IMR-90 (cell line): ENCODE measurements at regions not wholly inside any gene's neighbourhood (a gene's known extent, or its start where the extent isn't known, plus 50 kb on each side); places are given as distances from the start of the nearest gene placed in this dataset.

Experiments
- ATAC-seq: fragments of 200-7000 bp; cut with Tn5 transposase; 2 replicates; pipeline ENCODE4 v1.9.1; 2020; ENCODE audit warnings: low read depth, mild to moderate bottlenecking, moderate library complexity
- BruUV-seq: library from RNA; stranded (reverse); fragments of 400-500 nt; replicated peaks from 2 replicates; lab custom pipeline; 2021; lab: Mats Ljungman, UMichigan
- CTCF ChIA-PET: fragments of 300-600 bp; formaldehyde crosslinking; extraction: SDS; loops from one replicate; lab custom pipeline; 2021; ENCODE audit warnings: antibody characterized with exemption; lab: Yijun Ruan, JAX
- POLR2A ChIA-PET: fragments of 300-600 bp; sonication (Branson Sonifier 250); formaldehyde crosslinking; loops from one replicate; lab custom pipeline; 2022; ENCODE audit warnings: antibody characterized with exemption; ENCODE audit not compliant: unreplicated experiment; lab: Charles Lee
- DNase-seq: peaks from one replicate; pipeline ENCODE4 v3.0.0; 2013
- H2AFZ ChIP-seq: replicated peaks from 2 replicates; pipeline ENCODE3; 2013; ENCODE audit warnings: low read length, mild to moderate bottlenecking; ENCODE audit not compliant: poor library complexity
- H2AK5ac ChIP-seq: 2 replicates; pipeline ENCODE4 v1.6.1; 2013; ENCODE audit warnings: low read depth, low read length, inconsistent platforms
- H2AK9ac ChIP-seq: replicated peaks from 2 replicates; pipeline ENCODE3; 2013; ENCODE audit warnings: mild to moderate bottlenecking, low read depth, low read length, moderate library complexity; ENCODE audit not compliant: poor library complexity
- H2BK120ac ChIP-seq: 2 replicates; pipeline ENCODE4 v1.6.1; 2013; ENCODE audit warnings: low read depth, low read length, inconsistent platforms
- H2BK15ac ChIP-seq: 3 replicates; pipeline ENCODE4 v1.6.1; 2013; ENCODE audit warnings: low read depth, low read length, inconsistent platforms
- H2BK20ac ChIP-seq: 2 replicates; pipeline ENCODE4 v1.6.1; 2013; ENCODE audit warnings: low read depth, mild to moderate bottlenecking, inconsistent platforms, low read length, moderate library complexity
- H2BK5ac ChIP-seq: 2 replicates; pipeline ENCODE4 v1.6.1; 2013; ENCODE audit warnings: mild to moderate bottlenecking, low read depth, low read length, inconsistent platforms; ENCODE audit not compliant: poor library complexity, severe bottlenecking
- H3K14ac ChIP-seq: replicated peaks from 2 replicates; pipeline ENCODE4 v1.6.1; 2013; ENCODE audit warnings: low read depth, low read length, inconsistent platforms
- H3K18ac ChIP-seq: 2 replicates; pipeline ENCODE4 v1.6.1; 2013; ENCODE audit warnings: low read depth, low read length, control low read depth
- H3K23ac ChIP-seq: 2 replicates; pipeline ENCODE4 v1.6.1; 2013; ENCODE audit warnings: low read depth, low read length, inconsistent platforms
- H3K27ac ChIP-seq: 2 replicates; pipeline ENCODE4 v1.5.1; 2013; ENCODE audit warnings: mild to moderate bottlenecking, control low read depth, low read length; ENCODE audit not compliant: insufficient read depth
- H3K27me3 ChIP-seq: 2 replicates; pipeline ENCODE4 v1.6.1; 2013; ENCODE audit warnings: low read length; ENCODE audit not compliant: control insufficient read depth, insufficient read depth
- H3K36me3 ChIP-seq: 2 replicates; pipeline ENCODE4 v1.6.1; 2013; ENCODE audit warnings: low read length, mixed read lengths; ENCODE audit not compliant: control insufficient read depth, insufficient read depth
- H3K4ac ChIP-seq: 2 replicates; pipeline ENCODE4 v1.6.1; 2013; ENCODE audit warnings: low read depth, low read length, inconsistent platforms
- H3K4me1 ChIP-seq: 2 replicates; pipeline ENCODE4 v1.6.1; 2013; ENCODE audit warnings: low read length, mixed read lengths; ENCODE audit not compliant: control insufficient read depth, insufficient read depth
- H3K4me2 ChIP-seq: 2 replicates; pipeline ENCODE4 v1.6.1; 2013; ENCODE audit warnings: low read depth, mild to moderate bottlenecking, control low read depth, low read length, moderate library complexity
- H3K4me3 ChIP-seq: 2 replicates; pipeline ENCODE4 v1.5.1; 2013; ENCODE audit warnings: low read depth, mild to moderate bottlenecking, control low read depth, low read length, moderate library complexity; ENCODE audit not compliant: insufficient read depth
- H3K56ac ChIP-seq: 2 replicates; pipeline ENCODE4 v1.6.1; 2013; ENCODE audit warnings: low read length, inconsistent platforms; ENCODE audit not compliant: insufficient read depth; ENCODE audit errors: extremely low read depth
- H3K79me1 ChIP-seq, 2 experiments: 2 replicates each; pipeline ENCODE4 v1.6.1; 2013; ENCODE audit warnings: low read length in 2 of 2, inconsistent platforms in 1 of 2, low read depth in 1 of 2
- H3K9ac ChIP-seq: 2 replicates; pipeline ENCODE4 v1.6.1; 2013; ENCODE audit warnings: low read depth, low read length, control low read depth
- H3K9me1 ChIP-seq: 2 replicates; pipeline ENCODE4 v1.6.1; 2013; ENCODE audit warnings: low read length, inconsistent platforms; ENCODE audit not compliant: insufficient read depth
- H3K9me3 ChIP-seq: 2 replicates; pipeline ENCODE4 v1.6.1; 2013; ENCODE audit warnings: low read length; ENCODE audit not compliant: control insufficient read depth, insufficient read depth
- H4K20me1 ChIP-seq: 2 replicates; pipeline ENCODE4 v1.6.1; 2013; ENCODE audit warnings: low read length, inconsistent platforms; ENCODE audit not compliant: insufficient read depth
- H4K5ac ChIP-seq: 2 replicates; pipeline ENCODE4 v1.6.1; 2013; ENCODE audit warnings: mild to moderate bottlenecking, low read depth, low read length, control low read depth
- H4K8ac ChIP-seq, 2 experiments: 2 replicates each; pipeline ENCODE4 v1.6.1; 2013; ENCODE audit warnings: low read depth in 2 of 2, low read length in 2 of 2, control low read depth in 1 of 2, inconsistent platforms in 1 of 2
- H4K91ac ChIP-seq: 2 replicates; pipeline ENCODE4 v1.6.1; 2013; ENCODE audit warnings: low read depth, low read length, inconsistent platforms; ENCODE audit not compliant: insufficient read depth
- CEBPB ChIP-seq: IDR thresholded peaks from 2 replicates; pipeline ENCODE4 v1.6.1; 2012; ENCODE audit warnings: low read depth, low read length, improper control_type of control experiment
- CHD1 ChIP-seq: IDR thresholded peaks from 2 replicates; pipeline ENCODE4 v1.6.1; 2012; ENCODE audit warnings: low read depth, low read length, improper control_type of control experiment
- FOS ChIP-seq: fragments of 150-350 bp; IDR thresholded peaks from 2 replicates; pipeline ENCODE4 v1.6.1; 2016; ENCODE audit warnings: low read depth, low read length
- MAFK ChIP-seq: IDR thresholded peaks from 2 replicates; pipeline ENCODE4 v1.6.1; 2012; ENCODE audit warnings: low read depth, low read length, improper control_type of control experiment
- MAZ ChIP-seq: IDR thresholded peaks from 2 replicates; pipeline ENCODE4 v1.6.1; 2012; ENCODE audit warnings: low read depth, mild to moderate bottlenecking, low read length, improper control_type of control experiment, moderate library complexity, borderline replicate concordance
- MXI1 ChIP-seq: IDR thresholded peaks from 2 replicates; pipeline ENCODE4 v1.6.1; 2012; ENCODE audit warnings: low read depth, mild to moderate bottlenecking, low read length, moderate library complexity, borderline replicate concordance
- NFE2L2 ChIP-seq: fragments of 150-350 bp; IDR thresholded peaks from 2 replicates; pipeline ENCODE4 v1.6.1; 2016; ENCODE audit warnings: low read depth, mild to moderate bottlenecking, low read length
- POLR2A ChIP-seq: IDR thresholded peaks from 2 replicates; pipeline ENCODE4 v1.6.1; 2012; ENCODE audit warnings: mild to moderate bottlenecking, low read depth, low read length
- RAD21 ChIP-seq: IDR thresholded peaks from 2 replicates; pipeline ENCODE4 v1.6.1; 2012; ENCODE audit warnings: low read length, improper control_type of control experiment
- RCOR1 ChIP-seq: IDR thresholded peaks from 2 replicates; pipeline ENCODE4 v1.6.1; 2012; ENCODE audit warnings: mild to moderate bottlenecking, low read length, improper control_type of control experiment; ENCODE audit not compliant: insufficient replicate concordance
- RFX5 ChIP-seq: IDR thresholded peaks from 2 replicates; pipeline ENCODE4 v1.8.0; 2012; ENCODE audit warnings: low read depth, mild to moderate bottlenecking, low read length, moderate library complexity
- SMC3 ChIP-seq: fragments of 150-350 bp; IDR thresholded peaks from 2 replicates; pipeline ENCODE4 v1.6.1; 2016; ENCODE audit warnings: low read depth, mild to moderate bottlenecking, antibody characterized with exemption, low read length, moderate library complexity
- WGBS, 2 experiments: methylation state at CpG; one replicate each; pipeline versions ENCODE4 v1.1.5 to v1.1.7; 2013; ENCODE audit warnings: missing lambda C conversion rate in 2 of 2; ENCODE audit not compliant: insufficient read length in 1 of 2; ENCODE audit errors: extremely low coverage in 2 of 2; 5-methylcytosine and 5-hydroxymethylcytosine counted together
- dilution Hi-C: fragments of 300-500 bp; cut with HindIII; formaldehyde crosslinking; loops from one replicate; pipeline ENCODE4 v1.14.3; 2018; ENCODE audit warnings: low sequenced_read_pairs; ENCODE audit not compliant: unreplicated experiment
- in situ Hi-C: fragments of 300-500 bp; cut with MboI; formaldehyde crosslinking; loops from 3 replicates; pipeline ENCODE4 v1.14.3; 2019; ENCODE audit warnings: low sequenced_read_pairs, inconsistent platforms, mixed read lengths
- intact Hi-C: fragments of 100-400 bp; cut with micrococcal nuclease; formaldehyde crosslinking; loops from 2 replicates; pipeline ENCODE4 v1.10.0; 2022
- TF ChIP-seq, protein P1 (sequence below): fragments of 150-350 bp; IDR thresholded peaks from 2 replicates; pipeline ENCODE4 v1.6.1; 2016; ENCODE audit warnings: low read depth, mild to moderate bottlenecking, low read length, moderate library complexity, borderline replicate concordance
- TF ChIP-seq, protein P2 (sequence below): conservative IDR thresholded peaks from 2 replicates; pipeline ENCODE4 v1.5.1; 2012; ENCODE audit warnings: mild to moderate bottlenecking, low read depth, low read length, improper control_type of control experiment

DNA sequence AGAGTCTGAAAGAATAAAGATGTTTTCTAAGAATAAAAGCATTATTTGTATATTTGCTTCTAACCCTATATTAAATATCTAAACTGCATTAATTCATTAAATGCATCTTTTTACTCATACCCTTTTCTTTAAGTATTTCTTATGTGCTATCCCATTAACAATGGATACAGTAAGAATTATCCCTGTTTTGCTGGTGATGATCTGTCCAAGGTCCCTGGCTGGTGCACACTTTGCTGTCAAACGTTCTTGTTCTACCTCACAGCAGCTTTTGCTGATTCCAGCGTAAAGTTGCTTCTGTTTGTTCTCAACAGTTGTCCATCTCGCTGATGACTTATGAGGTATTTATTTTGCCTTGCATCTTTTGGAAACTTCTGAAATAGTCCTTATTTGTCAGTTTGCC is 504.0 kb downstream of the PLCL1 start:
- no peak overlapping the region for H4K8ac ChIP-seq
- 33% methylated on average over 1 of the region's 3 CpGs; no CpG with 5 or more reads in 1 of the 2 experiments for WGBS, 2 experiments
- no peak overlapping the region for H3K4ac ChIP-seq
- intact Hi-C loops, result no loop called here
- H2BK120ac ChIP-seq, result no peak overlapping the region
- ATAC-seq (no peak), DNase-seq (no peak)
- H4K5ac ChIP-seq, result no peak overlapping the region
- no peaks in the 10 kb centered on the region; the same call in 1 of the 2 replicates for H3K27me3 ChIP-seq
- dilution Hi-C loops, result no loop called here
- no peaks in the 10 kb centered on the region for H3K9me1 ChIP-seq
- H3K4me3 ChIP-seq, result no peak overlapping the region
- no peak overlapping the region for H2AK5ac ChIP-seq
- no peaks in the 10 kb centered on the region for H3K9me3 ChIP-seq
- H3K4me1 ChIP-seq, result no peaks in the 10 kb centered on the region
- H3K79me1 ChIP-seq, result no peaks in the 10 kb centered on the region
- no peak overlapping the region for H2AK9ac ChIP-seq
- no peak overlapping the region for H2BK5ac ChIP-seq
- ChIA-PET POLR2A (no interaction called here), CTCF (no interaction called here)
- TF ChIP-seq RFX5 (no peak), SMC3 (no peak), MAFK (no peak), POLR2A (no peak), CHD1 (no peak), RAD21 (no peak), RCOR1 (no peak), MXI1 (no peak), FOS (no peak), NFE2L2 (no peak), CEBPB (no peak), MAZ (no peak)
- TF ChIP-seq, protein P1, sequence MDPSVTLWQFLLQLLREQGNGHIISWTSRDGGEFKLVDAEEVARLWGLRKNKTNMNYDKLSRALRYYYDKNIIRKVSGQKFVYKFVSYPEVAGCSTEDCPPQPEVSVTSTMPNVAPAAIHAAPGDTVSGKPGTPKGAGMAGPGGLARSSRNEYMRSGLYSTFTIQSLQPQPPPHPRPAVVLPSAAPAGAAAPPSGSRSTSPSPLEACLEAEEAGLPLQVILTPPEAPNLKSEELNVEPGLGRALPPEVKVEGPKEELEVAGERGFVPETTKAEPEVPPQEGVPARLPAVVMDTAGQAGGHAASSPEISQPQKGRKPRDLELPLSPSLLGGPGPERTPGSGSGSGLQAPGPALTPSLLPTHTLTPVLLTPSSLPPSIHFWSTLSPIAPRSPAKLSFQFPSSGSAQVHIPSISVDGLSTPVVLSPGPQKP, result no peak
- TF ChIP-seq, protein P2, sequence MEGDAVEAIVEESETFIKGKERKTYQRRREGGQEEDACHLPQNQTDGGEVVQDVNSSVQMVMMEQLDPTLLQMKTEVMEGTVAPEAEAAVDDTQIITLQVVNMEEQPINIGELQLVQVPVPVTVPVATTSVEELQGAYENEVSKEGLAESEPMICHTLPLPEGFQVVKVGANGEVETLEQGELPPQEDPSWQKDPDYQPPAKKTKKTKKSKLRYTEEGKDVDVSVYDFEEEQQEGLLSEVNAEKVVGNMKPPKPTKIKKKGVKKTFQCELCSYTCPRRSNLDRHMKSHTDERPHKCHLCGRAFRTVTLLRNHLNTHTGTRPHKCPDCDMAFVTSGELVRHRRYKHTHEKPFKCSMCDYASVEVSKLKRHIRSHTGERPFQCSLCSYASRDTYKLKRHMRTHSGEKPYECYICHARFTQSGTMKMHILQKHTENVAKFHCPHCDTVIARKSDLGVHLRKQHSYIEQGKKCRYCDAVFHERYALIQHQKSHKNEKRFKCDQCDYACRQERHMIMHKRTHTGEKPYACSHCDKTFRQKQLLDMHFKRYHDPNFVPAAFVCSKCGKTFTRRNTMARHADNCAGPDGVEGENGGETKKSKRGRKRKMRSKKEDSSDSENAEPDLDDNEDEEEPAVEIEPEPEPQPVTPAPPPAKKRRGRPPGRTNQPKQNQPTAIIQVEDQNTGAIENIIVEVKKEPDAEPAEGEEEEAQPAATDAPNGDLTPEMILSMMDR, result no peak
- no TSS peak for BruUV-seq
- H2AFZ ChIP-seq, result no peak overlapping the region
- H3K36me3 ChIP-seq, result no peaks in the 10 kb centered on the region
- no peak overlapping the region for H3K4me2 ChIP-seq
- no peak overlapping the region for H2BK15ac ChIP-seq
- in situ Hi-C loops, result loop anchor here (25.0 kb wide), 1 partner anchor 1429 kb away; no protein-coding TSS in a partner anchor
- H3K14ac ChIP-seq, result no peak overlapping the region
- no peaks in the 10 kb centered on the region for H4K20me1 ChIP-seq
- H2BK20ac ChIP-seq, result no peak overlapping the region
- H3K18ac ChIP-seq, result no peak overlapping the region
- H3K9ac ChIP-seq, result no peak overlapping the region
- no peak overlapping the region for H3K23ac ChIP-seq
- H3K56ac ChIP-seq, result no peak overlapping the region
- H3K27ac ChIP-seq, result no peak overlapping the region
- H4K91ac ChIP-seq, result no peak overlapping the region
